Keratinocyte (primary cell): ENCODE measurements at regions not wholly inside any gene's neighbourhood (a gene's known extent, or its start where the extent isn't known, plus 50 kb on each side); places are given as distances from the start of the nearest gene placed in this dataset.

Experiments
- DNase-seq: peaks from one replicate; pipeline ENCODE4 v3.0.0-alpha.2; 2011; ENCODE audit warnings: low read depth, missing footprints, low spot score
- FAIRE-seq: peaks from 2 replicates; lab custom pipeline; 2011; peaks lifted over from hg19 to GRCh38; lab: Jason Lieb, UNC
- H2AFZ ChIP-seq: 2 replicates; pipeline ENCODE4 v1.6.0; 2012; ENCODE audit warnings: low read length, control low read depth, inconsistent platforms; ENCODE audit not compliant: control insufficient read depth
- H3K27ac ChIP-seq: 2 replicates; pipeline ENCODE4 v1.5.1; 2011; ENCODE audit warnings: low read length; ENCODE audit not compliant: control insufficient read depth, insufficient read depth
- H3K27me3 ChIP-seq: 3 replicates; pipeline ENCODE4 v1.6.0; 2011; ENCODE audit warnings: low read length; ENCODE audit not compliant: control insufficient read depth, insufficient read depth; ENCODE audit errors: extremely low read depth
- H3K36me3 ChIP-seq, 2 experiments: 2 replicates in 1 of 2; 3 replicates in 1 of 2; pipeline ENCODE4 v1.5.1; 2011; ENCODE audit warnings: low read length in 2 of 2, mild to moderate bottlenecking in 1 of 2; ENCODE audit not compliant: control insufficient read depth in 2 of 2, insufficient read depth in 2 of 2; ENCODE audit errors: extremely low read depth in 1 of 2
- H3K4me1 ChIP-seq: 3 replicates; pipeline ENCODE4 v1.5.1; 2011; ENCODE audit warnings: low read length; ENCODE audit not compliant: control insufficient read depth, insufficient read depth; ENCODE audit errors: extremely low read depth
- H3K4me2 ChIP-seq: 3 replicates; pipeline ENCODE4 v1.6.0; 2011; ENCODE audit warnings: low read depth, low read length; ENCODE audit not compliant: control insufficient read depth, insufficient read depth; ENCODE audit errors: extremely low read depth
- H3K4me3 ChIP-seq, 3 experiments: fragments of 200-600 bp in 1 of 3; sonication (generic) in 1 of 3; 2 replicates in 2 of 3; 3 replicates in 1 of 3; pipeline ENCODE4 v1.5.1; 2011 to 2016; ENCODE audit warnings: low read length in 3 of 3, mild to moderate bottlenecking in 3 of 3, control low read depth in 2 of 3, inconsistent platforms in 1 of 3, low read depth in 1 of 3, mixed read lengths in 1 of 3, mixed run types in 1 of 3, moderate library complexity in 1 of 3; ENCODE audit not compliant: control insufficient read depth in 2 of 3, insufficient read depth in 2 of 3; ENCODE audit errors: extremely low read depth in 1 of 3
- H3K79me2 ChIP-seq: 2 replicates; pipeline ENCODE4 v1.6.0; 2012; ENCODE audit warnings: low read length; ENCODE audit not compliant: control insufficient read depth, insufficient read depth
- H3K9ac ChIP-seq: 3 replicates; pipeline ENCODE4 v1.6.0; 2011; ENCODE audit warnings: low read length; ENCODE audit not compliant: control insufficient read depth, insufficient read depth; ENCODE audit errors: extremely low read depth
- H3K9me1 ChIP-seq: 3 replicates; pipeline ENCODE4 v1.6.0; 2011; ENCODE audit warnings: low read length; ENCODE audit not compliant: control insufficient read depth, insufficient read depth; ENCODE audit errors: extremely low read depth
- H3K9me3 ChIP-seq: 2 replicates; pipeline ENCODE4 v1.5.1; 2012; ENCODE audit warnings: low read depth, low read length; ENCODE audit not compliant: control insufficient read depth
- H4K20me1 ChIP-seq: 3 replicates; pipeline ENCODE4 v1.6.0; 2011; ENCODE audit warnings: low read length; ENCODE audit not compliant: control insufficient read depth, insufficient read depth; ENCODE audit errors: extremely low read depth
- CTCF ChIP-seq, 3 experiments: IDR thresholded peaks in 1 of 3; conservative IDR thresholded peaks in 1 of 3; optimal IDR thresholded peaks in 1 of 3; 2 replicates in 2 of 3; 3 replicates in 1 of 3; pipeline versions ENCODE3 to v1.5.1; 2011; ENCODE audit warnings: low read length in 3 of 3, mild to moderate bottlenecking in 3 of 3, moderate library complexity in 2 of 3, control low read depth in 1 of 3, inconsistent platforms in 1 of 3; ENCODE audit not compliant: insufficient read depth in 2 of 3; ENCODE audit errors: extremely low read depth in 1 of 3
- EZH2 ChIP-seq: IDR thresholded peaks from one replicate; pipeline ENCODE4 v1.6.1; 2012; ENCODE audit warnings: inconsistent platforms, mild to moderate bottlenecking, low read length, moderate library complexity
- dilution Hi-C: fragments of 300-500 bp; cut with MboI; formaldehyde crosslinking; loops from one replicate; pipeline ENCODE4 v1.7.0; 2020; ENCODE audit warnings: low sequenced_read_pairs; ENCODE audit not compliant: extremely low pct_ligation_motif_present

- no peaks in the 10 kb centered on the region for H3K9me1 ChIP-seq
- H3K79me2 ChIP-seq: no peaks in the 10 kb centered on the region
- H2AFZ ChIP-seq: no peak overlapping the region
- no peaks in the 10 kb centered on the region for H3K36me3 ChIP-seq
- DNase-seq (no peak), FAIRE-seq (no peak)
- TF ChIP-seq CTCF (optimal IDR thresholded peaks at IDR 0.05 in 1 of 3, IDR thresholded peaks at IDR 0.05 in 1 of 3, conservative IDR thresholded peaks at IDR 0.05 in 1 of 3; ENCODE audit: extremely low read depth in 1 of 3, insufficient read depth in 2 of 3, low read length in 3 of 3): no peak
- no peak for TF ChIP-seq EZH2
- no peaks in the 10 kb centered on the region for H3K9me3 ChIP-seq
- no peak overlapping the region for H3K9ac ChIP-seq
- H4K20me1 ChIP-seq: no peaks in the 10 kb centered on the region
- H3K27ac ChIP-seq: no peak overlapping the region
- no peaks in the 10 kb centered on the region for H3K27me3 ChIP-seq
- H3K4me1 ChIP-seq: no peaks in the 10 kb centered on the region
- H3K4me2 ChIP-seq: no peak overlapping the region
- dilution Hi-C loops: no loop called here
- no peak overlapping the region for H3K4me3 ChIP-seq
Measured at GRCh38 chr11:116232364-116232828, 540.4 kb downstream of the BUD13 start.

- no peaks in the 10 kb centered on the region for H4K20me1 ChIP-seq
- no peaks in the 10 kb centered on the region for H3K79me2 ChIP-seq
- H3K4me1 ChIP-seq: no peaks in the 10 kb centered on the region
- no peak for TF ChIP-seq CTCF (optimal IDR thresholded peaks at IDR 0.05 in 1 of 3, IDR thresholded peaks at IDR 0.05 in 1 of 3, conservative IDR thresholded peaks at IDR 0.05 in 1 of 3; ENCODE audit: extremely low read depth in 1 of 3, insufficient read depth in 2 of 3, low read length in 3 of 3)
- no peak for TF ChIP-seq EZH2
- no peak overlapping the region for H3K4me2 ChIP-seq
- H3K9me1 ChIP-seq: no peaks in the 10 kb centered on the region
- H2AFZ ChIP-seq: no peak overlapping the region
- H3K9me3 ChIP-seq: no peaks in the 10 kb centered on the region
- no peak overlapping the region for H3K27ac ChIP-seq
- dilution Hi-C loops: no loop called here
- no peak for FAIRE-seq
- no peaks in the 10 kb centered on the region for H3K27me3 ChIP-seq
- no peaks in the 10 kb centered on the region for H3K36me3 ChIP-seq
- H3K9ac ChIP-seq: no peak overlapping the region
- no peak overlapping the region for H3K4me3 ChIP-seq
- no peak for DNase-seq
Measured at GRCh38 chr11:116231543-116231942, 541.2 kb downstream of the BUD13 start.
